Tibial nerve (tissue), 3 donors: ENCODE measurements at regions not wholly inside any gene's neighbourhood (a gene's known extent, or its start where the extent isn't known, plus 50 kb on each side); places are given as distances from the start of the nearest gene placed in this dataset.

Source experiments
- POLR2A ChIP-seq, 2 donors: fragments of 450-650 bp; IDR thresholded peaks; one replicate each; pipeline ENCODE4 v1.6.1; 2017; ENCODE audit warnings: antibody characterized with exemption in 2 of 2, mild to moderate bottlenecking in 2 of 2, moderate library complexity in 2 of 2
- TF ChIP-seq, protein P1 (sequence below), 5 experiments: fragments of 200-600 bp in 3 of 5; fragments of 450-650 bp in 2 of 5; sonication (generic) in 3 of 5; IDR thresholded peaks; one replicate each; pipeline ENCODE4 v1.5.1; 2016 to 2019; ENCODE audit warnings: antibody characterized with exemption in 5 of 5, mild to moderate bottlenecking in 3 of 5, moderate library complexity in 2 of 5

GRCh38 chr4:134867027-134867426 lies 665.4 kb upstream of the PABPC4L start:
- TF ChIP-seq, protein P1, sequence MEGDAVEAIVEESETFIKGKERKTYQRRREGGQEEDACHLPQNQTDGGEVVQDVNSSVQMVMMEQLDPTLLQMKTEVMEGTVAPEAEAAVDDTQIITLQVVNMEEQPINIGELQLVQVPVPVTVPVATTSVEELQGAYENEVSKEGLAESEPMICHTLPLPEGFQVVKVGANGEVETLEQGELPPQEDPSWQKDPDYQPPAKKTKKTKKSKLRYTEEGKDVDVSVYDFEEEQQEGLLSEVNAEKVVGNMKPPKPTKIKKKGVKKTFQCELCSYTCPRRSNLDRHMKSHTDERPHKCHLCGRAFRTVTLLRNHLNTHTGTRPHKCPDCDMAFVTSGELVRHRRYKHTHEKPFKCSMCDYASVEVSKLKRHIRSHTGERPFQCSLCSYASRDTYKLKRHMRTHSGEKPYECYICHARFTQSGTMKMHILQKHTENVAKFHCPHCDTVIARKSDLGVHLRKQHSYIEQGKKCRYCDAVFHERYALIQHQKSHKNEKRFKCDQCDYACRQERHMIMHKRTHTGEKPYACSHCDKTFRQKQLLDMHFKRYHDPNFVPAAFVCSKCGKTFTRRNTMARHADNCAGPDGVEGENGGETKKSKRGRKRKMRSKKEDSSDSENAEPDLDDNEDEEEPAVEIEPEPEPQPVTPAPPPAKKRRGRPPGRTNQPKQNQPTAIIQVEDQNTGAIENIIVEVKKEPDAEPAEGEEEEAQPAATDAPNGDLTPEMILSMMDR (IDR thresholded peaks at IDR 0.05), result no peak
- TF ChIP-seq POLR2A (IDR thresholded peaks at IDR 0.05), result no peak
